Transverse colon (tissue), 4 donors: ENCODE measurements at regions not wholly inside any gene's neighbourhood (a gene's known extent, or its start where the extent isn't known, plus 50 kb on each side); places are given as distances from the start of the nearest gene placed in this dataset.

ENCODE experiments used
- CTCF ChIP-seq, 5 experiments: fragments of 200-600 bp in 3 of 5; fragments of 450-650 bp in 2 of 5; sonication (generic) in 3 of 5; IDR thresholded peaks; 1 replicate in 2 of 5; 2 replicates in 3 of 5; pipeline ENCODE4 v1.5.1; 2016 to 2017; ENCODE audit warnings: antibody characterized with exemption in 5 of 5, inconsistent platforms in 3 of 5, mild to moderate bottlenecking in 2 of 5, moderate library complexity in 1 of 5
- EP300 ChIP-seq: sonication (generic); formaldehyde crosslinking; IDR thresholded peaks from one replicate; pipeline ENCODE4 v1.6.1; 2017; ENCODE audit warnings: antibody characterized with exemption, low read depth
- POLR2A ChIP-seq: fragments of 450-650 bp; IDR thresholded peaks from one replicate; pipeline ENCODE4 v1.6.1; 2016; ENCODE audit warnings: antibody characterized with exemption, mild to moderate bottlenecking, moderate library complexity
- POLR2AphosphoS5 ChIP-seq, 3 donors: sonication (generic); formaldehyde crosslinking; IDR thresholded peaks; one replicate each; pipeline ENCODE4 v1.6.1; 2016; ENCODE audit warnings: antibody characterized with exemption in 3 of 3

DNA sequence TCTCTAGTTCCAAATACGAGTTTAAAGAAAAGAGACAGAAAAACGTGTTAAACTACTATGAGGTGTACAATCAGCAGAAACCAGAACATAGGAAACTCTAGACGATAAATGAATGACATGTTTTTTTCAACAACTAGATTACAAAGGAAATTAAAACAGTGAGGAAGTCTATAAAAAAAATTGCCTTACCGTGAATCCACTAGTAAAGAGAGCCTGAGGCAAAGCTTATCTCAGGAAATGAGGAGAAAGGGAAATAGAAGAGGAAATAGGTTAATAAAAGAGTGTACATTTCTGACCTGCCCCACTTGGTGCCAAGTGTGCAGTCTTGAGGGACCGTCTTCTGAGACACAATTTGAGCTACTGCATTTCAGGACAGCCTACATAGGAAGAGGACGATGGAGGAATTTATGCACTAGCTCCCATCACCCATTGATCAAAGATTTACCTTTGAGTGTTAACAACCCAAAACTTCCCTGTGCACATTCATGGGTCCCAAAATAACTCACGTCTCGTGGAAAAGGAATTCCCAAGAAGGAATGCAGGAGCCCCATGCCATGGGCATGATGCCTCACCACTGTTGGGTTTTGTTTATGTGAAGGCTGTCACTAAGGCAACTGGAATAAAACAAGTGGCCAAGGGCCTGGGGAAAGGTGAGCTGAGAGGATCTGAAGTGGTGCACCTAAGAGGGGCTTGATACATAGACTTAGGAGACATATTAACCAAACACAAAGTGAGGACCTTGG lies 53.6 kb upstream of the SLC1A3 start:
- TF ChIP-seq CTCF (IDR thresholded peaks at IDR 0.05) (no peak), POLR2AphosphoS5 (IDR thresholded peaks at IDR 0.05) (no peak), POLR2A (no peak), EP300 (no peak)
